CD14-positive monocyte (primary cell): ENCODE measurements at regions not wholly inside any gene's neighbourhood (a gene's known extent, or its start where the extent isn't known, plus 50 kb on each side); places are given as distances from the start of the nearest gene placed in this dataset.

Source experiments
- DNase-seq, 3 donors: peaks; one replicate each; pipeline ENCODE4 v3.0.0-alpha.2; 2011 to 2022
- H2AFZ ChIP-seq: 2 replicates; pipeline ENCODE4 v1.6.0; 2012; ENCODE audit warnings: mild to moderate bottlenecking, low read depth, low read length, inconsistent platforms; ENCODE audit not compliant: insufficient read depth, poor library complexity, severe bottlenecking
- H3K27ac ChIP-seq, 2 donors: 1 replicate in 1 of 2; 2 replicates in 1 of 2; pipeline ENCODE4 v1.5.1; 2012 to 2013; ENCODE audit warnings: low read length in 2 of 2, control low read depth in 1 of 2, inconsistent platforms in 1 of 2, low read depth in 1 of 2, mild to moderate bottlenecking in 1 of 2
- H3K27me3 ChIP-seq, 2 donors: one replicate each; pipeline versions ENCODE4 v1.6.0 to v1.6.1; 2011 to 2013; ENCODE audit warnings: low read length in 2 of 2; ENCODE audit not compliant: control insufficient read depth in 2 of 2, insufficient read depth in 2 of 2
- H3K36me3 ChIP-seq, 2 donors: replicated peaks in 1 of 2; 1 replicate in 1 of 2; 2 replicates in 1 of 2; pipeline versions ENCODE4 v1.5.1 to v1.6.1; 2012 to 2013; ENCODE audit warnings: low read length in 2 of 2, control low read depth in 1 of 2, inconsistent platforms in 1 of 2, mild to moderate bottlenecking in 1 of 2; ENCODE audit not compliant: insufficient read depth in 2 of 2, control insufficient read depth in 1 of 2
- H3K4me1 ChIP-seq, 2 donors: 1 replicate in 1 of 2; 2 replicates in 1 of 2; pipeline versions ENCODE4 v1.5.1 to v1.6.1; 2012 to 2013; ENCODE audit warnings: low read length in 2 of 2, control low read depth in 1 of 2, inconsistent platforms in 1 of 2, mild to moderate bottlenecking in 1 of 2, moderate library complexity in 1 of 2; ENCODE audit not compliant: insufficient read depth in 2 of 2, control insufficient read depth in 1 of 2
- H3K4me2 ChIP-seq: replicated peaks from 2 replicates; pipeline ENCODE3; 2012; ENCODE audit warnings: low read length, moderate library complexity, mild to moderate bottlenecking; ENCODE audit not compliant: poor library complexity, severe bottlenecking; ENCODE audit errors: extremely low read depth
- H3K4me3 ChIP-seq, 3 experiments: fragments of 200-600 bp in 1 of 3; sonication (generic) in 1 of 3; replicated peaks in 1 of 3; 1 replicate in 2 of 3; 2 replicates in 1 of 3; pipeline ENCODE4 v1.5.1; 2011 to 2013; ENCODE audit warnings: low read length in 3 of 3, mild to moderate bottlenecking in 3 of 3, control low read depth in 2 of 3, low read depth in 2 of 3, inconsistent platforms in 1 of 3, moderate library complexity in 1 of 3
- H3K79me2 ChIP-seq: 2 replicates; pipeline ENCODE4 v1.6.0; 2012; ENCODE audit warnings: mild to moderate bottlenecking, control low read depth, inconsistent platforms, low read length, moderate library complexity; ENCODE audit not compliant: insufficient read depth
- H3K9ac ChIP-seq: 2 replicates; pipeline ENCODE4 v1.6.0; 2017; ENCODE audit warnings: low read length, mild to moderate bottlenecking; ENCODE audit not compliant: insufficient read depth, poor library complexity, severe bottlenecking
- H3K9me3 ChIP-seq, 2 donors: replicated peaks in 1 of 2; 1 replicate in 1 of 2; 2 replicates in 1 of 2; pipeline versions ENCODE4 v1.5.1 to v1.6.1; 2012 to 2013; ENCODE audit warnings: low read length in 2 of 2, control low read depth in 1 of 2; ENCODE audit not compliant: control insufficient read depth in 1 of 2, insufficient read depth in 1 of 2
- H4K20me1 ChIP-seq: 2 replicates; pipeline ENCODE4 v1.6.0; 2012; ENCODE audit warnings: mild to moderate bottlenecking, low read length, control low read depth, moderate library complexity; ENCODE audit not compliant: insufficient read depth
- H3K27ac Mint-ChIP-seq, 7 donors: one replicate each; pipeline ENCODE4 v1.8.0; 2020; ENCODE audit warnings: mild to moderate bottlenecking in 7 of 7, mixed read lengths in 7 of 7, moderate library complexity in 6 of 7, inconsistent platforms in 2 of 7
- H3K27me3 Mint-ChIP-seq, 3 donors: one replicate each; pipeline ENCODE4 v1.8.0; 2021 to 2022; ENCODE audit warnings: low read depth in 3 of 3, mild to moderate bottlenecking in 3 of 3, mixed read lengths in 3 of 3, moderate library complexity in 3 of 3, inconsistent platforms in 1 of 3
- H3K36me3 Mint-ChIP-seq, 2 donors: one replicate each; pipeline ENCODE4 v1.8.0; 2020; ENCODE audit warnings: mixed read lengths in 2 of 2, inconsistent platforms in 1 of 2, mild to moderate bottlenecking in 1 of 2
- H3K4me1 Mint-ChIP-seq: one replicate; pipeline ENCODE4 v1.8.0; 2020; ENCODE audit warnings: mild to moderate bottlenecking, mixed read lengths
- H3K4me3 Mint-ChIP-seq, 2 donors: one replicate each; pipeline ENCODE4 v1.8.0; 2020; ENCODE audit warnings: mild to moderate bottlenecking in 2 of 2, mixed read lengths in 2 of 2, moderate library complexity in 1 of 2
- H3K9me3 Mint-ChIP-seq, 7 donors: one replicate each; pipeline ENCODE4 v1.8.0; 2020 to 2022; ENCODE audit warnings: mixed read lengths in 7 of 7, mild to moderate bottlenecking in 6 of 7, moderate library complexity in 6 of 7, inconsistent platforms in 2 of 7
- CTCF ChIP-seq: fragments of 200-600 bp; IDR thresholded peaks from one replicate; pipeline ENCODE4 v1.8.0; 2022; ENCODE audit warnings: antibody characterized with exemption, mild to moderate bottlenecking
- WGBS: methylation state at CpG from one replicate; pipeline ENCODE4 v1.1.5; 2013; ENCODE audit warnings: missing lambda C conversion rate; ENCODE audit not compliant: insufficient coverage; 5-methylcytosine and 5-hydroxymethylcytosine counted together
- intact Hi-C, 2 donors: fragments of 100-400 bp; cut with micrococcal nuclease; formaldehyde crosslinking; loops; one replicate each; pipeline versions ENCODE4 v1.15.0 to v1.15.1; 2023

- no peak overlapping the region for H3K27ac Mint-ChIP-seq
- Histone ChIP-seq H3K4me3 (no peak overlapping the region), H3K9ac (no peak overlapping the region), H3K4me1 (no peaks in the 10 kb centered on the region), H3K4me2 (no peak overlapping the region), H3K36me3 (no peaks in the 10 kb centered on the region), H4K20me1 (no peaks in the 10 kb centered on the region), H3K27ac (no peak overlapping the region), H2AFZ (no peak overlapping the region), H3K27me3 (no peaks in the 10 kb centered on the region), H3K9me3 (no peaks in the 10 kb centered on the region), H3K79me2 (no peaks in the 10 kb centered on the region)
- no peak for DNase-seq
- H3K4me3 Mint-ChIP-seq, result no peak overlapping the region
- no CpG with 5 or more reads among the region's 1 CpG for WGBS
- intact Hi-C loops, result no loop called here
- no peak for TF ChIP-seq CTCF
- no peaks in the 10 kb centered on the region for H3K36me3 Mint-ChIP-seq
- peaks cover 0 to 10% (median 0%) of the 10 kb centered on the region in 7 donors for H3K9me3 Mint-ChIP-seq
- H3K4me1 Mint-ChIP-seq, result no peaks in the 10 kb centered on the region
- peaks cover 0 to 1% (median 0%) of the 10 kb centered on the region in 3 donors for H3K27me3 Mint-ChIP-seq
These were observed 80.0 kb upstream of the CTNND2 start for GRCh38 chr5:11984196-11984595.

GRCh38 chr5:11981986-11982385, 77.7 kb upstream of the CTNND2 start:
- Histone ChIP-seq H4K20me1 (no peaks in the 10 kb centered on the region), H3K9me3 (no peaks in the 10 kb centered on the region), H3K27ac (no peak overlapping the region), H3K36me3 (no peaks in the 10 kb centered on the region), H3K4me2 (no peak overlapping the region), H2AFZ (no peak overlapping the region), H3K4me1 (no peaks in the 10 kb centered on the region), H3K79me2 (no peaks in the 10 kb centered on the region), H3K4me3 (no peak overlapping the region), H3K9ac (no peak overlapping the region), H3K27me3 (no peaks in the 10 kb centered on the region)
- no peak for TF ChIP-seq CTCF
- Mint-ChIP-seq H3K4me3 (no peak overlapping the region), H3K27me3 (peaks cover 0 to under 1% (median 0%) of the 10 kb centered on the region in 3 donors), H3K27ac (no peak overlapping the region), H3K36me3 (no peaks in the 10 kb centered on the region), H3K9me3 (peaks cover 0 to 10% (median 0%) of the 10 kb centered on the region in 7 donors), H3K4me1 (no peaks in the 10 kb centered on the region)
- 93% methylated on average over 2 of the region's 3 CpGs for WGBS
- DNase-seq, result no peak
- intact Hi-C loops, result no loop called here
